GM12891 (cell line): ENCODE measurements at regions not wholly inside any gene's neighbourhood (a gene's known extent, or its start where the extent isn't known, plus 50 kb on each side); places are given as distances from the start of the nearest gene placed in this dataset.

Source experiments
- DNase-seq: peaks from one replicate; pipeline ENCODE4 v3.0.0; 2011; ENCODE audit warnings: low spot score; ENCODE audit not compliant: insufficient read length
- FAIRE-seq: peaks from 2 replicates; lab custom pipeline; 2011; peaks lifted over from hg19 to GRCh38; lab: Jason Lieb, UNC
- PAX5 ChIP-seq: IDR thresholded peaks from 2 replicates; pipeline ENCODE4 v1.6.1; 2011; ENCODE audit warnings: low read length, moderate library complexity, mild to moderate bottlenecking; ENCODE audit not compliant: insufficient read depth, severe bottlenecking
- POLR2A ChIP-seq: IDR thresholded peaks from 2 replicates; pipeline ENCODE4 v1.6.1; 2011; ENCODE audit warnings: low read depth, low read length, control low read depth
- POLR2AphosphoS5 ChIP-seq: IDR thresholded peaks from 2 replicates; pipeline ENCODE4 v1.6.1; 2011; ENCODE audit warnings: low read depth, low read length, control low read depth
- POU2F2 ChIP-seq: IDR thresholded peaks from 2 replicates; pipeline ENCODE4 v1.6.1; 2011; ENCODE audit warnings: low read depth, mild to moderate bottlenecking, control low read depth, low read length, moderate library complexity
- SPI1 ChIP-seq: IDR thresholded peaks from 2 replicates; pipeline ENCODE4 v1.6.1; 2011; ENCODE audit warnings: low read depth, low read length, control low read depth
- TAF1 ChIP-seq: IDR thresholded peaks from 2 replicates; pipeline ENCODE4 v1.6.1; 2011; ENCODE audit warnings: low read depth, low read length, control low read depth

- DNase-seq (no peak), FAIRE-seq (no peak)
- TF ChIP-seq PAX5 = no peak
- no peak for TF ChIP-seq POLR2AphosphoS5
- no peak for TF ChIP-seq POLR2A
- no peak for TF ChIP-seq SPI1
- TF ChIP-seq TAF1 = no peak
- no peak for TF ChIP-seq POU2F2
These were observed 935.8 kb upstream of the RAG2 start for GRCh38 chr11:37533830-37534229.

DNA sequence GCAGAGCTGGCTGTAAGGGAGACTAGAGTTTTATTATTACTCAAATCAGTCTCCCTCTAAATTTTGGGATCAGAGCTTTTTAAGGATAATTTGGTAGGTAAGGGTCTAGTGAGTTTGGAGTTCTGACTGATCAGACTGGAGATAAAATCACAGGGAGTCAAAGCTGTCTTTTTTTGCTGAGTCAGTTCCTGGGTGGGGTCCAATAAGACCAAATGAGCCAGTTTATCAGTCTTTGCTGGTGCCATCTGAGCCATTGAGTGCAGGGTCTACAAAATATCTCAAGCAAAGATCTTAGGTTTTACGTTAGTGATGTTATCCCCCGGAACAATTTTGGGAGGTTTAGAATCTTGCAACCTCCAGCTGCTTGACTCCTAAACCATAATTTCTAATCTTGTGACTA lies 935.1 kb upstream of the RAG2 start:
- no peak for FAIRE-seq
- no peak for TF ChIP-seq POU2F2
- no peak for TF ChIP-seq SPI1
- no peak for TF ChIP-seq POLR2A
- TF ChIP-seq POLR2AphosphoS5 = no peak
- no peak for TF ChIP-seq PAX5
- no peak for TF ChIP-seq TAF1
- no peak for DNase-seq

DNA sequence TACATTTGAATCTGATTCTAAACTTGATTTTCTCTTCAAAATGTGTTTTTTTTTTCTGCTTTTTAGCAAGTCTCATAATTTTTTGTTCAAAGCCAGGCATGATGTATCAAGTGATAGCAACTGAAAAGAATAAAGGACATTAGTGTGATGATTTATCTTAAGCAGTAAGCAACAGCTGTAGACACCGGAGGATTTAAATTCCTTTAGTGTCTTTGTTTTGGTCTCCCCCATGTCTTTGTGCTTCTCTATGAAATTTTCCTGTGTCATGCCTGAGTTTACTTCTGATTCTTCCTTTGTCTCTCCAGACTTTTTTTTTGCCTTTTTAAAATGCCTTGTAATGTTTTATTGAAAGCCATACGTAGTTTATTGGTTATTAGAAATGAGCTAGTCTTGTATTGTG lies 934.2 kb upstream of the RAG2 start:
- FAIRE-seq = no peak
- DNase-seq = no peak
- no peak for TF ChIP-seq POU2F2
- TF ChIP-seq POLR2A = no peak
- no peak for TF ChIP-seq TAF1
- no peak for TF ChIP-seq SPI1
- no peak for TF ChIP-seq PAX5
- TF ChIP-seq POLR2AphosphoS5 = no peak

GRCh38 chr11:37527545-37527944 lies 929.5 kb upstream of the RAG2 start:
- DNase-seq = no peak
- no peak for FAIRE-seq
- TF ChIP-seq POLR2AphosphoS5 = no peak

GRCh38 chr11:37525336-37525735 lies 927.3 kb upstream of the RAG2 start:
- FAIRE-seq (no peak), DNase-seq (no peak)
- TF ChIP-seq POU2F2 = no peak
- no peak for TF ChIP-seq POLR2A
- no peak for TF ChIP-seq POLR2AphosphoS5
- no peak for TF ChIP-seq TAF1
- no peak for TF ChIP-seq SPI1
- TF ChIP-seq PAX5 = no peak

- DNase-seq (no peak), FAIRE-seq (no peak)
- no peak for TF ChIP-seq POLR2A
- TF ChIP-seq PAX5 = no peak
- no peak for TF ChIP-seq TAF1
- no peak for TF ChIP-seq SPI1
- TF ChIP-seq POU2F2 = no peak
- no peak for TF ChIP-seq POLR2AphosphoS5
These were observed 921.7 kb upstream of the RAG2 start for GRCh38 chr11:37519781-37520180.

DNA sequence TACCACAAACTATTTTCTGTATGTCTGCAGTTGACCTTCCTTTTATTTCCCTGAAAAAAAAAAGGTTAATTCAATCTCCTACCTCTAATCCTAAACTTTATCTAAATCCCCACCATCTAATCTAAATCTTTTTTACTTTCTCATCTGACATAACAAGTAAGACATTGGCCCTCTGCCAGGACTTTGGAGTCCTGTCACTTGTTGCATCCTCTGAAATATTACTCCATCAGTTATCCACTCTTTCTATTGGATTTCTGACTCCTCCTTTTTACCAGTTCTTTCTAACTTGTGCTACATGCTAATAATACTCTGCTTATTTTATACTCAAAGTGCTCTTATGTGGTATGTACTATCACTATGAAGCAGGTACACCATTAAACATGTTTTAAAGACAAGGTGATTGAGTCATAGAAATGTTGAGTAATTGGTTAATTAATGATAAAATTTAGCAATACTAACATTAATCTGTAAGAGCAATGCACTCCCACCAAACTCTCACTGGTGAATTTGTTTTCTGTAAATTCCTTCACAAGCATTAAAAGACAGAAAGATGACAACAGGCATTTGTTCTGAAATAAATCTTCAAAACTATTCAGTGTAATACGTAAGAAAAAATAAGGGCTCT lies 914.2 kb upstream of the RAG2 start:
- FAIRE-seq (no peak), DNase-seq (no peak)
- TF ChIP-seq POLR2A (no peak), POLR2AphosphoS5 (no peak), PAX5 (no peak), TAF1 (no peak), POU2F2 (no peak), SPI1 (no peak)

GRCh38 chr11:37511425-37511933 lies 913.4 kb upstream of the RAG2 start:
- DNase-seq (no peak), FAIRE-seq (no peak)
- TF ChIP-seq PAX5 (no peak), SPI1 (no peak), POLR2A (no peak), POU2F2 (no peak)

DNA sequence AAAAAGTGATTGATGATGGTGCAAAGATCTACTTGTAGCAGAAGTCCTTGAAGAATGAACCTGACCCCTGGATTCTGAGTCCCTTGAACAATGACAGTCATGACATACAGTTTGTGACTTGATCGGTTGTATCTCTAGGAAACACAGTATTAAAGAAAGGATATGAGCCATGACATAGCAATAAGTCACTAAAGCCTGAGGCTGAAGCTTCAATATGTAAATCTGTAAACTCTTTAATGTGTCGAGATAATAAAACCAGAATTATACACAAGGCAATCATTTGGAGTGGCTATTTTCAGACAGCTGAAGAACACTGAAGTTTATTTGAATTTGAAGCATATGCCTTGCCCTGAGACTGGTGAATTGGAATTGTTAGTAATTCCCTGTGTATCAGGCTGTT lies 911.5 kb upstream of the RAG2 start:
- TF ChIP-seq POU2F2 = no peak
- no peak for TF ChIP-seq POLR2AphosphoS5
- TF ChIP-seq PAX5 = no peak
- no peak for TF ChIP-seq POLR2A
- no peak for TF ChIP-seq SPI1
- TF ChIP-seq TAF1 = no peak
- DNase-seq (no peak), FAIRE-seq (no peak)

DNA sequence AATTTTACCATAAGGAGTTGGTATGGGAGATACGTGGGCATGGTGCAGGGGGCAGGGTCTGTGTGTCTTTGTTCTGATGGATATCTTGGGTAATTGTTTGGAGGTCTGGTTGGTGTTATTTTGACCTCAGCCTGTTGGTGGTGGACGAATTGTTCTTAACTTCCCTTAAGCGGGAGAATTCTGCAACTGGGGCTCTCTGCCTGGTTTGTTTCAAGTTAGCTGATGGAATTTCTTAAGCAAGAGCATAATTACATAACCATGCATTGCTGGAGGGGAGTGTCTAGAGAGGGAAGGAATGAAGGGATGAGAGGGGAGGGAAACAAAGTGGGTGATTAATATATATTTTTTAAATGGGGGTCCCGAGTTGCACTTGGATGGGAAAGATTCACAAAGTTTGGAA lies 908.5 kb upstream of the RAG2 start:
- no peak for FAIRE-seq
- DNase-seq = no peak
- no peak for TF ChIP-seq TAF1
- no peak for TF ChIP-seq POLR2AphosphoS5
